ENCODE measurements at regions not wholly inside any gene's neighbourhood (a gene's known extent, or its start where the extent isn't known, plus 50 kb on each side); places are given as distances from the start of the nearest gene placed in this dataset.

GRCh38 chr6:155701342-155701741 is 245.7 kb upstream of the NOX3 start:
- Histone ChIP-seq H4K91ac (ENCODE audit: insufficient read depth, low read depth, low read length) (no peak overlapping the region), H2BK5ac (ENCODE audit: low read depth, low read length, poor library complexity, severe bottlenecking) (no peak overlapping the region), H3K56ac (ENCODE audit: extremely low read depth, insufficient read depth, low read length) (no peak overlapping the region), H3K23ac (ENCODE audit: low read depth, low read length) (no peak overlapping the region), H4K20me1 (ENCODE audit: insufficient read depth, low read length) (no peaks in the 10 kb centered on the region), H3K4me2 (ENCODE audit: low read depth, low read length) (no peak overlapping the region), H4K8ac (ENCODE audit: low read depth in 2 of 2, low read length in 2 of 2) (no peak overlapping the region), H3K9me3 (ENCODE audit: control insufficient read depth, insufficient read depth, low read length) (no peaks in the 10 kb centered on the region), H2AK5ac (ENCODE audit: low read depth, low read length) (no peak overlapping the region), H3K27me3 (ENCODE audit: control insufficient read depth, insufficient read depth, low read length) (no peaks in the 10 kb centered on the region), H3K18ac (ENCODE audit: low read depth, low read length) (peak overlapping the region; percentile 26; the same call in 1 of the 2 replicates), H3K4me1 (ENCODE audit: control insufficient read depth, insufficient read depth, low read length) (no peaks in the 10 kb centered on the region), H3K9me1 (ENCODE audit: insufficient read depth, low read length) (no peaks in the 10 kb centered on the region), H3K4ac (ENCODE audit: low read depth, low read length) (no peak overlapping the region), H2AK9ac (replicated peaks; ENCODE audit: low read depth, low read length, poor library complexity) (no peak overlapping the region), H3K27ac (ENCODE audit: insufficient read depth, low read length) (no peak overlapping the region), H4K5ac (ENCODE audit: low read depth, low read length) (no peak overlapping the region), H3K14ac (replicated peaks; ENCODE audit: low read depth, low read length) (no peak overlapping the region), H3K36me3 (ENCODE audit: control insufficient read depth, insufficient read depth, low read length) (no peaks in the 10 kb centered on the region), H3K9ac (ENCODE audit: low read depth, low read length) (no peak overlapping the region), H3K4me3 (ENCODE audit: insufficient read depth, low read depth, low read length) (no peak overlapping the region), H2BK20ac (ENCODE audit: low read depth, low read length) (no peak overlapping the region), H3K79me1 (ENCODE audit: low read depth in 1 of 2, low read length in 2 of 2) (no peaks in the 10 kb centered on the region), H2BK15ac (ENCODE audit: low read depth, low read length) (no peak overlapping the region), H2AFZ (replicated peaks; ENCODE audit: low read length, poor library complexity) (no peak overlapping the region), H2BK120ac (ENCODE audit: low read depth, low read length) (no peak overlapping the region)
- 100% methylated on average over 2 of the region's 6 CpGs; no CpG with 5 or more reads in 1 of the 2 experiments for WGBS, 2 experiments (ENCODE audit: extremely low coverage in 2 of 2, insufficient read length in 1 of 2)
- in situ Hi-C loops (cut with MboI; ENCODE audit: low sequenced_read_pairs), result no loop called here
- CTCF ChIA-PET, result interaction anchor here (2.1 kb wide), 1 partner anchor 20 kb away, joined by 5 read pairs; no protein-coding TSS in a partner anchor
- no TSS peak for BruUV-seq (replicated peaks)
- dilution Hi-C loops (cut with HindIII; ENCODE audit: low sequenced_read_pairs, unreplicated experiment), result no loop called here
- ATAC-seq (ENCODE audit: low read depth), result no peak
- no peak for DNase-seq
- intact Hi-C loops (cut with micrococcal nuclease), result no loop called here
- POLR2A ChIA-PET (ENCODE audit: unreplicated experiment), result no interaction called here
- TF ChIP-seq SMC3 (IDR thresholded peaks at IDR 0.05; ENCODE audit: low read depth, low read length) (no peak), RCOR1 (IDR thresholded peaks at IDR 0.05; ENCODE audit: insufficient replicate concordance, low read length) (no peak), CHD1 (IDR thresholded peaks at IDR 0.05; ENCODE audit: low read depth, low read length) (no peak), ELK1 (IDR thresholded peaks at IDR 0.05; ENCODE audit: borderline replicate concordance, low read depth, low read length) (no peak), FOS (IDR thresholded peaks at IDR 0.05; ENCODE audit: low read depth, low read length) (no peak), POLR2A (IDR thresholded peaks at IDR 0.05; ENCODE audit: low read depth, low read length) (no peak), CEBPB (IDR thresholded peaks at IDR 0.05; ENCODE audit: low read depth, low read length) (no peak), MAFK (IDR thresholded peaks at IDR 0.05; ENCODE audit: low read depth, low read length) (no peak)
